Keratinocyte (primary cell): ENCODE measurements at regions not wholly inside any gene's neighbourhood (a gene's known extent, or its start where the extent isn't known, plus 50 kb on each side); places are given as distances from the start of the nearest gene placed in this dataset.

Source experiments
- DNase-seq: peaks from one replicate; pipeline ENCODE4 v3.0.0-alpha.2; 2011; ENCODE audit warnings: low read depth, missing footprints, low spot score
- FAIRE-seq: peaks from 2 replicates; lab custom pipeline; 2011; peaks lifted over from hg19 to GRCh38; lab: Jason Lieb, UNC
- H2AFZ ChIP-seq: 2 replicates; pipeline ENCODE4 v1.6.0; 2012; ENCODE audit warnings: low read length, control low read depth, inconsistent platforms; ENCODE audit not compliant: control insufficient read depth
- H3K27ac ChIP-seq: 2 replicates; pipeline ENCODE4 v1.5.1; 2011; ENCODE audit warnings: low read length; ENCODE audit not compliant: control insufficient read depth, insufficient read depth
- H3K27me3 ChIP-seq: 3 replicates; pipeline ENCODE4 v1.6.0; 2011; ENCODE audit warnings: low read length; ENCODE audit not compliant: control insufficient read depth, insufficient read depth; ENCODE audit errors: extremely low read depth
- H3K36me3 ChIP-seq, 2 experiments: 2 replicates in 1 of 2; 3 replicates in 1 of 2; pipeline ENCODE4 v1.5.1; 2011; ENCODE audit warnings: low read length in 2 of 2, mild to moderate bottlenecking in 1 of 2; ENCODE audit not compliant: control insufficient read depth in 2 of 2, insufficient read depth in 2 of 2; ENCODE audit errors: extremely low read depth in 1 of 2
- H3K4me1 ChIP-seq: 3 replicates; pipeline ENCODE4 v1.5.1; 2011; ENCODE audit warnings: low read length; ENCODE audit not compliant: control insufficient read depth, insufficient read depth; ENCODE audit errors: extremely low read depth
- H3K4me2 ChIP-seq: 3 replicates; pipeline ENCODE4 v1.6.0; 2011; ENCODE audit warnings: low read depth, low read length; ENCODE audit not compliant: control insufficient read depth, insufficient read depth; ENCODE audit errors: extremely low read depth
- H3K4me3 ChIP-seq, 3 experiments: fragments of 200-600 bp in 1 of 3; sonication (generic) in 1 of 3; 2 replicates in 2 of 3; 3 replicates in 1 of 3; pipeline ENCODE4 v1.5.1; 2011 to 2016; ENCODE audit warnings: low read length in 3 of 3, mild to moderate bottlenecking in 3 of 3, control low read depth in 2 of 3, inconsistent platforms in 1 of 3, low read depth in 1 of 3, mixed read lengths in 1 of 3, mixed run types in 1 of 3, moderate library complexity in 1 of 3; ENCODE audit not compliant: control insufficient read depth in 2 of 3, insufficient read depth in 2 of 3; ENCODE audit errors: extremely low read depth in 1 of 3
- H3K79me2 ChIP-seq: 2 replicates; pipeline ENCODE4 v1.6.0; 2012; ENCODE audit warnings: low read length; ENCODE audit not compliant: control insufficient read depth, insufficient read depth
- H3K9ac ChIP-seq: 3 replicates; pipeline ENCODE4 v1.6.0; 2011; ENCODE audit warnings: low read length; ENCODE audit not compliant: control insufficient read depth, insufficient read depth; ENCODE audit errors: extremely low read depth
- H3K9me1 ChIP-seq: 3 replicates; pipeline ENCODE4 v1.6.0; 2011; ENCODE audit warnings: low read length; ENCODE audit not compliant: control insufficient read depth, insufficient read depth; ENCODE audit errors: extremely low read depth
- H3K9me3 ChIP-seq: 2 replicates; pipeline ENCODE4 v1.5.1; 2012; ENCODE audit warnings: low read depth, low read length; ENCODE audit not compliant: control insufficient read depth
- H4K20me1 ChIP-seq: 3 replicates; pipeline ENCODE4 v1.6.0; 2011; ENCODE audit warnings: low read length; ENCODE audit not compliant: control insufficient read depth, insufficient read depth; ENCODE audit errors: extremely low read depth
- EZH2 ChIP-seq: IDR thresholded peaks from one replicate; pipeline ENCODE4 v1.6.1; 2012; ENCODE audit warnings: inconsistent platforms, mild to moderate bottlenecking, low read length, moderate library complexity
- dilution Hi-C: fragments of 300-500 bp; cut with MboI; formaldehyde crosslinking; loops from one replicate; pipeline ENCODE4 v1.7.0; 2020; ENCODE audit warnings: low sequenced_read_pairs; ENCODE audit not compliant: extremely low pct_ligation_motif_present
- TF ChIP-seq, protein P1 (sequence below), 3 experiments: IDR thresholded peaks in 1 of 3; conservative IDR thresholded peaks in 1 of 3; optimal IDR thresholded peaks in 1 of 3; 2 replicates in 2 of 3; 3 replicates in 1 of 3; pipeline versions ENCODE3 to v1.5.1; 2011; ENCODE audit warnings: low read length in 3 of 3, mild to moderate bottlenecking in 3 of 3, moderate library complexity in 2 of 3, control low read depth in 1 of 3, inconsistent platforms in 1 of 3; ENCODE audit not compliant: insufficient read depth in 2 of 3; ENCODE audit errors: extremely low read depth in 1 of 3

DNA sequence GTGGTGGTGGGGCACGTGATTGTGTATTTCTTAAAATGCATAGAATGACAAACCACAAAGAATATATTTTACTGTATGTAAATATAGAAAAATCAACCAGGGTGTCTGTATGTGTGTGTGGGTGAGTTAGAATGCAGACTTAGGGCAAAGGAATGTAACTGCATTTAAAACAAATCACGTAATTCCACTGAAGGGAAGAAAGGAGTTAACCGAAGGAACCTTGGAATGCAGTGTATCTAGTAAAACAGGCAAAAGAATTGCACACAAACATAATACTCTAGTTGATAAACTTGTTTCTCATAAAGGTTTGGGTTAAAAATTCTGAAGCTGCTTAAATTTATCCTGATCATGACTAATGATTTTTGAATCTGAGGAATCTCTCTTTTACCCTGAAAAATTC, 134.9 kb downstream of the ADRA2A start:
- Histone ChIP-seq H4K20me1 (no peaks in the 10 kb centered on the region), H3K79me2 (no peaks in the 10 kb centered on the region), H3K9ac (no peak overlapping the region), H3K9me3 (no peaks in the 10 kb centered on the region), H3K36me3 (no peaks in the 10 kb centered on the region), H3K27me3 (no peaks in the 10 kb centered on the region), H3K9me1 (no peaks in the 10 kb centered on the region), H3K4me1 (no peaks in the 10 kb centered on the region), H3K4me2 (no peak overlapping the region), H3K27ac (no peak overlapping the region), H3K4me3 (no peak overlapping the region), H2AFZ (no peak overlapping the region)
- no peak for TF ChIP-seq EZH2
- TF ChIP-seq, protein P1, sequence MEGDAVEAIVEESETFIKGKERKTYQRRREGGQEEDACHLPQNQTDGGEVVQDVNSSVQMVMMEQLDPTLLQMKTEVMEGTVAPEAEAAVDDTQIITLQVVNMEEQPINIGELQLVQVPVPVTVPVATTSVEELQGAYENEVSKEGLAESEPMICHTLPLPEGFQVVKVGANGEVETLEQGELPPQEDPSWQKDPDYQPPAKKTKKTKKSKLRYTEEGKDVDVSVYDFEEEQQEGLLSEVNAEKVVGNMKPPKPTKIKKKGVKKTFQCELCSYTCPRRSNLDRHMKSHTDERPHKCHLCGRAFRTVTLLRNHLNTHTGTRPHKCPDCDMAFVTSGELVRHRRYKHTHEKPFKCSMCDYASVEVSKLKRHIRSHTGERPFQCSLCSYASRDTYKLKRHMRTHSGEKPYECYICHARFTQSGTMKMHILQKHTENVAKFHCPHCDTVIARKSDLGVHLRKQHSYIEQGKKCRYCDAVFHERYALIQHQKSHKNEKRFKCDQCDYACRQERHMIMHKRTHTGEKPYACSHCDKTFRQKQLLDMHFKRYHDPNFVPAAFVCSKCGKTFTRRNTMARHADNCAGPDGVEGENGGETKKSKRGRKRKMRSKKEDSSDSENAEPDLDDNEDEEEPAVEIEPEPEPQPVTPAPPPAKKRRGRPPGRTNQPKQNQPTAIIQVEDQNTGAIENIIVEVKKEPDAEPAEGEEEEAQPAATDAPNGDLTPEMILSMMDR (optimal IDR thresholded peaks at IDR 0.05 in 1 of 3, IDR thresholded peaks at IDR 0.05 in 1 of 3, conservative IDR thresholded peaks at IDR 0.05 in 1 of 3; ENCODE audit: extremely low read depth in 1 of 3, insufficient read depth in 2 of 3, low read length in 3 of 3) = no peak
- dilution Hi-C loops = no loop called here
- DNase-seq (no peak), FAIRE-seq (no peak)

DNA sequence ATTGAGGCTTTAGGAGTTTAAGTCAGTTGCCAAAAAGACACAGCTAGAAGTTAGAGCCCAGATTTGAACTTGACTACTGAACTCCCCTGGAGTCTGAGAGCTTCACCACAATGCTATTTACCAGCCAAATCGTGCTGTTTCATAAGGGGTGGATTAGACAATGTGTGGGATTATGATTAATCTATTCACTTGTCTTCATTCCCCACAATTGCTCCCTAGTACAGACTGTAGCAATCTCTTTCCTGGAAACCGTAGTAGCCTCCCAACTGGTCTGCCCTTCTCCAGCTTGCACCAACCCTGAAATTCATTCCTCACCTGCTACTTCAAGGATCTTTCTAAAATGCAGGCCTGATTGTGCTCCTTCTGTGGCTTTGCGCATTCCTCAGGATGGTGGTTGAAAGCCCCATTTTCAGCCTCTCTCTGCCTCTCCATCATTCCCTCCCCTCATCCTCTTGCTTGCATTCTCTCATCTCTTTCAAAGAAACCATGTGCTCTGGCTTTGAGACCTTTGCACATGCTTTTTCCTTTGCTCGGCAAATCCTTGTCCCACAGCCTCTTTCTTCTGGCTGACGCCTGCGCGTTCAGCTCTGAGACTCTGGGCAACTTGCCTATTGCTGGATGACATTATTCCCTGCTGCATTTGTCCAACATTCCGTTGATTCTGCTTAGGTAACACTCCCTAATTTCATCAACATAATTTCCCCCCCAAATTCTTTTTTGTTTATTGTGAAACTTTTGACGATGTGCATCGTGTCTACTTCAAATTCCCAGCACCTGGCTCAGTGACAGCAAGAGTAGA, 145.1 kb downstream of the ADRA2A start:
- FAIRE-seq (no peak), DNase-seq (no peak)
- no peaks in the 10 kb centered on the region for H3K9me3 ChIP-seq
- TF ChIP-seq, protein P1 (optimal IDR thresholded peaks at IDR 0.05 in 1 of 3, IDR thresholded peaks at IDR 0.05 in 1 of 3, conservative IDR thresholded peaks at IDR 0.05 in 1 of 3; ENCODE audit: extremely low read depth in 1 of 3, insufficient read depth in 2 of 3, low read length in 3 of 3) = no peak
- no peak for TF ChIP-seq EZH2
- dilution Hi-C loops = no loop called here
- no peak overlapping the region for H2AFZ ChIP-seq
- H3K79me2 ChIP-seq = no peaks in the 10 kb centered on the region
- no peak overlapping the region for H3K27ac ChIP-seq
- no peaks in the 10 kb centered on the region for H3K9me1 ChIP-seq
- H4K20me1 ChIP-seq = no peaks in the 10 kb centered on the region
- H3K4me3 ChIP-seq = no peak overlapping the region
- no peak overlapping the region for H3K4me2 ChIP-seq
- no peaks in the 10 kb centered on the region for H3K36me3 ChIP-seq
- H3K9ac ChIP-seq = no peak overlapping the region
- H3K4me1 ChIP-seq = no peaks in the 10 kb centered on the region
- H3K27me3 ChIP-seq = no peaks in the 10 kb centered on the region
